ENCODE measurements at regions not wholly inside any gene's neighbourhood (a gene's known extent, or its start where the extent isn't known, plus 50 kb on each side); places are given as distances from the start of the nearest gene placed in this dataset.

DNA sequence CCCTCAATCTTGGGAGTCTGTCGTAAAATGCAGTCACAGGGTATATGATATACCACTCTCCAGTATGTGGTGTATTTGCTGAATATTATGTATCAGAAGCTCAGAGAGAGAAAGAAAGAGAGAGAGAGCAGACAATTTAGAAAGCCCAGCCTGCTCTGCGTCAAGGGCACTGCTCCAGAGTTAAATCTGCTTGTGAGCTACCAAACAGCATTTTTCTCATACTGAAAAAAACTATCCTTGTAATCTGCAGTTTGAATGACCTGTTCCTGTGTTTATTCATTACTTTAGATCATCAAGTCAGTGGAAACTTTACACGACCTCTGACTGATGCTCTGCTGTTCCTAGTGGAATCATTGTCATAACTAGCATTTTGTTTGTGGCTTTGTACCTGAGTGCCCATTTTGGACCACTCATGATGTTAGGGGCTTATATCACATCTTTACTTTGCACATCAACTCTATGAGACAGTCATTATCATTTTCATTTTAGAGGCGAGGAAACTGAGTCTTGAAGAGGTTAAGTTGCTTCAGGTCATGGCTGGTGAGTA, 89.2 kb upstream of the PELI1 start:
- TF ChIP-seq, protein P1, sequence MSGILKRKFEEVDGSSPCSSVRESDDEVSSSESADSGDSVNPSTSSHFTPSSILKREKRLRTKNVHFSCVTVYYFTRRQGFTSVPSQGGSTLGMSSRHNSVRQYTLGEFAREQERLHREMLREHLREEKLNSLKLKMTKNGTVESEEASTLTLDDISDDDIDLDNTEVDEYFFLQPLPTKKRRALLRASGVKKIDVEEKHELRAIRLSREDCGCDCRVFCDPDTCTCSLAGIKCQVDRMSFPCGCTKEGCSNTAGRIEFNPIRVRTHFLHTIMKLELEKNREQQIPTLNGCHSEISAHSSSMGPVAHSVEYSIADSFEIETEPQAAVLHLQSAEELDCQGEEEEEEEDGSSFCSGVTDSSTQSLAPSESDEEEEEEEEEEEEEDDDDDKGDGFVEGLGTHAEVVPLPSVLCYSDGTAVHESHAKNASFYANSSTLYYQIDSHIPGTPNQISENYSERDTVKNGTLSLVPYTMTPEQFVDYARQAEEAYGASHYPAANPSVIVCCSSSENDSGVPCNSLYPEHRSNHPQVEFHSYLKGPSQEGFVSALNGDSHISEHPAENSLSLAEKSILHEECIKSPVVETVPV (CRISPR knock-in tag; IDR thresholded peaks at IDR 0.05) = no peak
- TF ChIP-seq ZC3H10 (CRISPR knock-in tag; IDR thresholded peaks at IDR 0.05) = no peak
- no peak for TF ChIP-seq RARB (CRISPR knock-in tag; IDR thresholded peaks at IDR 0.05)
- TF ChIP-seq, protein P2, sequence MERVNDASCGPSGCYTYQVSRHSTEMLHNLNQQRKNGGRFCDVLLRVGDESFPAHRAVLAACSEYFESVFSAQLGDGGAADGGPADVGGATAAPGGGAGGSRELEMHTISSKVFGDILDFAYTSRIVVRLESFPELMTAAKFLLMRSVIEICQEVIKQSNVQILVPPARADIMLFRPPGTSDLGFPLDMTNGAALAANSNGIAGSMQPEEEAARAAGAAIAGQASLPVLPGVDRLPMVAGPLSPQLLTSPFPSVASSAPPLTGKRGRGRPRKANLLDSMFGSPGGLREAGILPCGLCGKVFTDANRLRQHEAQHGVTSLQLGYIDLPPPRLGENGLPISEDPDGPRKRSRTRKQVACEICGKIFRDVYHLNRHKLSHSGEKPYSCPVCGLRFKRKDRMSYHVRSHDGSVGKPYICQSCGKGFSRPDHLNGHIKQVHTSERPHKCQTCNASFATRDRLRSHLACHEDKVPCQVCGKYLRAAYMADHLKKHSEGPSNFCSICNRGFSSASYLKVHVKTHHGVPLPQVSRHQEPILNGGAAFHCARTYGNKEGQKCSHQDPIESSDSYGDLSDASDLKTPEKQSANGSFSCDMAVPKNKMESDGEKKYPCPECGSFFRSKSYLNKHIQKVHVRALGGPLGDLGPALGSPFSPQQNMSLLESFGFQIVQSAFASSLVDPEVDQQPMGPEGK (CRISPR knock-in tag; IDR thresholded peaks at IDR 0.05; ENCODE audit: borderline replicate concordance) = no peak
- no peak for TF ChIP-seq CSDC2 (CRISPR knock-in tag; IDR thresholded peaks at IDR 0.05)
- no peak for TF ChIP-seq TCF4 (CRISPR knock-in tag; IDR thresholded peaks at IDR 0.05; ENCODE audit: borderline replicate concordance)
- TF ChIP-seq GLIS3 (CRISPR knock-in tag; IDR thresholded peaks at IDR 0.05) = no peak
- TF ChIP-seq ESRRG (CRISPR knock-in tag; IDR thresholded peaks at IDR 0.05) = no peak
- TF ChIP-seq SNAI2 (CRISPR knock-in tag; IDR thresholded peaks at IDR 0.05) = no peak
- ATAC-seq = no peak

DNA sequence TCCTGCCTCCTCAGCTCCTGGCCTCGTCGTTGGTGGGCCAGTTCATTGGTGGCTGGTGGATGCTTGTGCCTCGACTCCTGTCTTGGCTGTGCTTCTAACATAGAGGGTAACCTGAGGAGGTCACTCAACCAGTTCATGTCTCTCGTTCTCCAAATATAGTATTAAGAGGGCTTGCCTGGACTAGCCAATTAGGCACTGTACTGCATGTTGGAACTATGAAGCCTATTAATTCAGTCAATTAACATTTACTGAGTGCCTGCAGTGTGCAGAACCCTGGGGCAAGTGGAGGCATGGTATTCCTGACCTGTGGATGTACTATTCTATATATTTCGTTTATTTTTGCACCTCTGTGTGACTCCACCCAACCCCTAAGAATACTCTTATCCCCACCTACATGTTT, 89.9 kb upstream of the PELI1 start:
- TF ChIP-seq, protein P1 (CRISPR knock-in tag; IDR thresholded peaks at IDR 0.05) = no peak
- TF ChIP-seq, protein P2 (CRISPR knock-in tag; IDR thresholded peaks at IDR 0.05; ENCODE audit: borderline replicate concordance) = no peak
- TF ChIP-seq, protein P3, sequence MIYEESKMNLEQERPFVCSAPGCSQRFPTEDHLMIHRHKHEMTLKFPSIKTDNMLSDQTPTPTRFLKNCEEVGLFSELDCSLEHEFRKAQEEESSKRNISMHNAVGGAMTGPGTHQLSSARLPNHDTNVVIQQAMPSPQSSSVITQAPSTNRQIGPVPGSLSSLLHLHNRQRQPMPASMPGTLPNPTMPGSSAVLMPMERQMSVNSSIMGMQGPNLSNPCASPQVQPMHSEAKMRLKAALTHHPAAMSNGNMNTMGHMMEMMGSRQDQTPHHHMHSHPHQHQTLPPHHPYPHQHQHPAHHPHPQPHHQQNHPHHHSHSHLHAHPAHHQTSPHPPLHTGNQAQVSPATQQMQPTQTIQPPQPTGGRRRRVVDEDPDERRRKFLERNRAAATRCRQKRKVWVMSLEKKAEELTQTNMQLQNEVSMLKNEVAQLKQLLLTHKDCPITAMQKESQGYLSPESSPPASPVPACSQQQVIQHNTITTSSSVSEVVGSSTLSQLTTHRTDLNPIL (CRISPR knock-in tag; IDR thresholded peaks at IDR 0.05; ENCODE audit: low read depth) = no peak
- no peak for TF ChIP-seq ESRRG (CRISPR knock-in tag; IDR thresholded peaks at IDR 0.05)
- no peak for TF ChIP-seq PPARA (CRISPR knock-in tag; IDR thresholded peaks at IDR 0.05; ENCODE audit: borderline replicate concordance)
- TF ChIP-seq ISL1 (CRISPR knock-in tag; IDR thresholded peaks at IDR 0.05) = no peak
- no peak for TF ChIP-seq OSR1 (CRISPR knock-in tag; IDR thresholded peaks at IDR 0.05)
- no peak for TF ChIP-seq TCF4 (CRISPR knock-in tag; IDR thresholded peaks at IDR 0.05; ENCODE audit: borderline replicate concordance)
- TF ChIP-seq ZNF565 (CRISPR knock-in tag; conservative IDR thresholded peaks at IDR 0.05; ENCODE audit: low read depth) = no peak
- ATAC-seq = no peak

DNA sequence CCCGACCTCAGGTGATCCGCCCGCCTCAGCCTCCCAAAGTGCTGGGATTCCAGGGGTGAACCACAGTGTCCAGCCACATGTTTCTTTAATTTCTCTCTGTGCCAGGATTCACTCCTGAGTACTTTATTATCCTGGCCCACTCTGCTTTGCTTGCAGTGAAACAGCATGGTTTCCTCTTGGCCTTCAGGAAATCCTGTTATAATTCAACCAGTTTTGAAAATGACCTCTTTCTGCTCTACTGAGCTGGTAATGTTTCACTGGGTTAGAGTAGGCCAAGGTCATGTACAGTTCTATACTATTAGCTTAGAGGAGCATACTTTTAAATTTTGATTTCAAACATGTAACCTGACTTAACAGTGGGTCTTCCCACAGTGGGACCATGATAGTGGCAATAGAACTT, 90.6 kb upstream of the PELI1 start:
- no peak for ATAC-seq

More for the DNA sequence above, 90.6 kb upstream of the PELI1 start:
- TF ChIP-seq, protein P4, sequence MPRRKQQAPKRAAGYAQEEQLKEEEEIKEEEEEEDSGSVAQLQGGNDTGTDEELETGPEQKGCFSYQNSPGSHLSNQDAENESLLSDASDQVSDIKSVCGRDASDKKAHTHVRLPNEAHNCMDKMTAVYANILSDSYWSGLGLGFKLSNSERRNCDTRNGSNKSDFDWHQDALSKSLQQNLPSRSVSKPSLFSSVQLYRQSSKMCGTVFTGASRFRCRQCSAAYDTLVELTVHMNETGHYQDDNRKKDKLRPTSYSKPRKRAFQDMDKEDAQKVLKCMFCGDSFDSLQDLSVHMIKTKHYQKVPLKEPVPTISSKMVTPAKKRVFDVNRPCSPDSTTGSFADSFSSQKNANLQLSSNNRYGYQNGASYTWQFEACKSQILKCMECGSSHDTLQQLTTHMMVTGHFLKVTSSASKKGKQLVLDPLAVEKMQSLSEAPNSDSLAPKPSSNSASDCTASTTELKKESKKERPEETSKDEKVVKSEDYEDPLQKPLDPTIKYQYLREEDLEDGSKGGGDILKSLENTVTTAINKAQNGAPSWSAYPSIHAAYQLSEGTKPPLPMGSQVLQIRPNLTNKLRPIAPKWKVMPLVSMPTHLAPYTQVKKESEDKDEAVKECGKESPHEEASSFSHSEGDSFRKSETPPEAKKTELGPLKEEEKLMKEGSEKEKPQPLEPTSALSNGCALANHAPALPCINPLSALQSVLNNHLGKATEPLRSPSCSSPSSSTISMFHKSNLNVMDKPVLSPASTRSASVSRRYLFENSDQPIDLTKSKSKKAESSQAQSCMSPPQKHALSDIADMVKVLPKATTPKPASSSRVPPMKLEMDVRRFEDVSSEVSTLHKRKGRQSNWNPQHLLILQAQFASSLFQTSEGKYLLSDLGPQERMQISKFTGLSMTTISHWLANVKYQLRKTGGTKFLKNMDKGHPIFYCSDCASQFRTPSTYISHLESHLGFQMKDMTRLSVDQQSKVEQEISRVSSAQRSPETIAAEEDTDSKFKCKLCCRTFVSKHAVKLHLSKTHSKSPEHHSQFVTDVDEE (CRISPR knock-in tag; IDR thresholded peaks at IDR 0.05) = no peak
- no peak for TF ChIP-seq ZNF565 (CRISPR knock-in tag; conservative IDR thresholded peaks at IDR 0.05; ENCODE audit: low read depth)
- no peak for TF ChIP-seq ZNF70 (CRISPR knock-in tag; IDR thresholded peaks at IDR 0.05)
- no peak for TF ChIP-seq SNAI2 (CRISPR knock-in tag; IDR thresholded peaks at IDR 0.05)

Data from SK-N-SH treated with all-trans-retinoic acid at 6 μM for 48 hours (cell line).